ENCODE measurements at regions not wholly inside any gene's neighbourhood (a gene's known extent, or its start where the extent isn't known, plus 50 kb on each side); places are given as distances from the start of the nearest gene placed in this dataset.

- no peak for TF ChIP-seq FOXA1 (IDR thresholded peaks at IDR 0.05)
- TF ChIP-seq CTCF (IDR thresholded peaks at IDR 0.05; ENCODE audit: low read depth, low read length, missing input control): no peak
These were observed 70.0 kb upstream of the ALDH1A3 start for GRCh38 chr15:100809587-100809986.

Measured in liver (tissue), 2 donors.